SU-DHL-6 (cell line): ENCODE measurements at regions not wholly inside any gene's neighbourhood (a gene's known extent, or its start where the extent isn't known, plus 50 kb on each side); places are given as distances from the start of the nearest gene placed in this dataset.

Experiments
- H2AFZ ChIP-seq: fragments of 200-600 bp; sonication (generic); 2 replicates; pipeline ENCODE4 v1.6.1; 2014; ENCODE audit warnings: low read depth, mild to moderate bottlenecking, moderate library complexity, mixed read lengths, antibody characterized with exemption, low read length; ENCODE audit not compliant: severe bottlenecking
- H3F3A ChIP-seq: fragments of 200-600 bp; shearing (Covaris generic); 2 replicates; pipeline ENCODE4 v1.6.0; 2016; ENCODE audit warnings: antibody characterized with exemption, mild to moderate bottlenecking; ENCODE audit not compliant: insufficient read depth
- H3K27ac ChIP-seq: fragments of 200-600 bp; sonication (generic); 2 replicates; pipeline ENCODE4 v1.5.1; 2016; ENCODE audit warnings: low read depth, mild to moderate bottlenecking, low read length, moderate library complexity, mixed read lengths
- H3K27me3 ChIP-seq: fragments of 200-600 bp; sonication (generic), shearing (Covaris generic); 2 replicates; pipeline ENCODE4 v1.6.0; 2014; ENCODE audit warnings: mild to moderate bottlenecking, low read length
- H3K36me3 ChIP-seq: fragments of 200-600 bp; sonication (generic); 2 replicates; pipeline ENCODE4 v1.6.1; 2014; ENCODE audit warnings: mild to moderate bottlenecking, low read length, mixed read lengths
- H3K4me2 ChIP-seq: fragments of 300-600, 200-600 bp; shearing (Covaris generic), sonication (generic); 2 replicates; pipeline ENCODE4 v1.6.0; 2014; ENCODE audit warnings: low read length, low read depth, mild to moderate bottlenecking; ENCODE audit not compliant: poor library complexity, severe bottlenecking
- H3K4me3 ChIP-seq: fragments of 200-600 bp; sonication (generic); 2 replicates; pipeline ENCODE4 v1.5.1; 2014; ENCODE audit warnings: antibody characterized with exemption, low read length, mild to moderate bottlenecking, mixed read lengths; ENCODE audit not compliant: insufficient read depth, poor library complexity, severe bottlenecking
- H3K79me2 ChIP-seq: fragments of 200-600 bp; sonication (generic); 2 replicates; pipeline ENCODE4 v1.6.1; 2014; ENCODE audit warnings: mild to moderate bottlenecking, low read length, moderate library complexity; ENCODE audit not compliant: insufficient read depth
- H3K9ac ChIP-seq: fragments of 200-600 bp; sonication (generic); 2 replicates; pipeline ENCODE4 v1.7.0; 2014; ENCODE audit warnings: mild to moderate bottlenecking, low read length
- H3K9me2 ChIP-seq: fragments of 200-600 bp; sonication (generic); replicated peaks from 2 replicates; pipeline ENCODE4 v1.6.1; 2014; ENCODE audit warnings: low read length; ENCODE audit not compliant: insufficient read depth
- H3K9me3 ChIP-seq: fragments of 200-600 bp; sonication (generic); 2 replicates; pipeline ENCODE4 v1.6.1; 2014; ENCODE audit warnings: low read length, mixed read lengths; ENCODE audit not compliant: insufficient read depth
- H4K20me1 ChIP-seq: fragments of 200-600 bp; sonication (generic); 2 replicates; pipeline ENCODE4 v1.6.1; 2014; ENCODE audit warnings: low read depth, mild to moderate bottlenecking, antibody characterized with exemption, low read length, moderate library complexity, mixed read lengths
- EZH2phosphoT487 ChIP-seq: fragments of 200-600 bp; sonication (generic), shearing (Covaris generic); conservative IDR thresholded peaks from 2 replicates; pipeline ENCODE4 v1.6.1; 2018; ENCODE audit warnings: mild to moderate bottlenecking, antibody characterized with exemption, low read length, moderate library complexity, mixed read lengths
- TF ChIP-seq, protein P1 (sequence below): fragments of 200-600 bp; sonication (generic); IDR thresholded peaks from one replicate; pipeline ENCODE4 v1.5.1; 2017; ENCODE audit warnings: antibody characterized with exemption, mild to moderate bottlenecking, low read length, moderate library complexity; ENCODE audit not compliant: insufficient read depth, poor library complexity, severe bottlenecking

DNA sequence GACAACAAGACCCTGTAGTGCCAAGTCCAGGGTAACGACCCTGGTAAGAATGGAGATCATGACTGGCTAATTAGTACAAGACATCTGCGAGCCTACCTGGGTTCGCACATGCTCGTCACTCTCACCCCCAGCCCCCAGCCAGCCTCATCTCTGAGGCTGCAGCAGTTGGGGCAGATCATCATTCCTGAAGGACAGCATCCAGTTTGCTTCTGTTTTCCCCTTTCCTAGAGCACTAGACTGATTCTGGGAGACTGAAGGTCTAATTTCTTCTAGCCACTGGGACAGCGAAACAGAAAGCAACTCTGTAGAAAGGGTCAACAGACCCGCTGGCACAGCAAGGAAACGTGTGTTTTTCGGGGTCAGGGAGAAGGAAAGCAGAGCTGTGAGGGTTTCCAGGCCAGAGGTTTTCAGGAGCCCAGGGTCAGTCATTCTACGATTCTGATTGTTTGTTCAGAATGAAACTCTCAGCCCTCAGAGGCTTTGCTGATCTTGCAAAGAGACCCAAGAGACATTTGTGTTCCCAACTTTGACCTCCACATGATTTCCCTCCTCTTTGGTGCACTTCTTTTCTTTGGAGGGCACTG lies 343.1 kb upstream of the NOCT start:
- Histone ChIP-seq H3F3A (no peaks in the 10 kb centered on the region), H3K9me3 (no peaks in the 10 kb centered on the region), H3K36me3 (no peaks in the 10 kb centered on the region), H3K27me3 (no peaks in the 10 kb centered on the region), H2AFZ (no peak overlapping the region), H3K4me3 (no peak overlapping the region), H3K4me2 (no peak overlapping the region), H3K79me2 (no peaks in the 10 kb centered on the region), H4K20me1 (no peaks in the 10 kb centered on the region), H3K27ac (no peak overlapping the region), H3K9ac (no peak overlapping the region), H3K9me2 (no peaks in the 10 kb centered on the region)
- TF ChIP-seq, protein P1, sequence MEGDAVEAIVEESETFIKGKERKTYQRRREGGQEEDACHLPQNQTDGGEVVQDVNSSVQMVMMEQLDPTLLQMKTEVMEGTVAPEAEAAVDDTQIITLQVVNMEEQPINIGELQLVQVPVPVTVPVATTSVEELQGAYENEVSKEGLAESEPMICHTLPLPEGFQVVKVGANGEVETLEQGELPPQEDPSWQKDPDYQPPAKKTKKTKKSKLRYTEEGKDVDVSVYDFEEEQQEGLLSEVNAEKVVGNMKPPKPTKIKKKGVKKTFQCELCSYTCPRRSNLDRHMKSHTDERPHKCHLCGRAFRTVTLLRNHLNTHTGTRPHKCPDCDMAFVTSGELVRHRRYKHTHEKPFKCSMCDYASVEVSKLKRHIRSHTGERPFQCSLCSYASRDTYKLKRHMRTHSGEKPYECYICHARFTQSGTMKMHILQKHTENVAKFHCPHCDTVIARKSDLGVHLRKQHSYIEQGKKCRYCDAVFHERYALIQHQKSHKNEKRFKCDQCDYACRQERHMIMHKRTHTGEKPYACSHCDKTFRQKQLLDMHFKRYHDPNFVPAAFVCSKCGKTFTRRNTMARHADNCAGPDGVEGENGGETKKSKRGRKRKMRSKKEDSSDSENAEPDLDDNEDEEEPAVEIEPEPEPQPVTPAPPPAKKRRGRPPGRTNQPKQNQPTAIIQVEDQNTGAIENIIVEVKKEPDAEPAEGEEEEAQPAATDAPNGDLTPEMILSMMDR, result no peak
- TF ChIP-seq EZH2phosphoT487, result no peak

DNA sequence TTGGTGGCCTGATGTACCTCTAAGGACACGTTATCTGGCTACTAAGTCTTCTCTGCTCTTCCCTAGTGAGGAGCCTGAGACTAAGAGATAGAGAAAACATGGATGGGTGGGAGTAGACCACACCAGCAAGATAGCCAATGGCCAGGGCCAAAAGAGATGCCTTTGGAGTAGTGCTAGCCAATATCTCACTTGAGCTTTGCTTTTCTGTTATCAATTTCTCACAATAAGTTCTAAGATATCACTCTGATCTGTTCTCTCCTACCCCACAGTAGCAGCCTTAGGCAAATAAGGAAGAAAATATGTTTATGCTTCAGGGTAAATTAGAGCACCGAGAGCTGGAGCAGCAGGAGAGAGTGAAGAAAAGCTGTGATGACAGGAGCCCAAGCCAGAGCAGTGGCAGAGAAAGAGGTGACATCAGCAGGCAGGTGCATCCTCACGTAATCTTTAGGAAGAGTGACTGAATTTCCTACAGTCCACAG lies 343.9 kb upstream of the NOCT start:
- H4K20me1 ChIP-seq, result no peaks in the 10 kb centered on the region
- H3F3A ChIP-seq, result no peaks in the 10 kb centered on the region
- TF ChIP-seq, protein P1, result no peak
- TF ChIP-seq EZH2phosphoT487, result no peak
- no peak overlapping the region for H3K4me2 ChIP-seq
- no peaks in the 10 kb centered on the region for H3K9me2 ChIP-seq
- no peak overlapping the region for H3K27ac ChIP-seq
- H2AFZ ChIP-seq, result no peak overlapping the region
- no peaks in the 10 kb centered on the region for H3K9me3 ChIP-seq
- no peak overlapping the region for H3K4me3 ChIP-seq
- H3K79me2 ChIP-seq, result no peaks in the 10 kb centered on the region
- no peaks in the 10 kb centered on the region for H3K27me3 ChIP-seq
- H3K36me3 ChIP-seq, result no peaks in the 10 kb centered on the region
- H3K9ac ChIP-seq, result no peak overlapping the region

DNA sequence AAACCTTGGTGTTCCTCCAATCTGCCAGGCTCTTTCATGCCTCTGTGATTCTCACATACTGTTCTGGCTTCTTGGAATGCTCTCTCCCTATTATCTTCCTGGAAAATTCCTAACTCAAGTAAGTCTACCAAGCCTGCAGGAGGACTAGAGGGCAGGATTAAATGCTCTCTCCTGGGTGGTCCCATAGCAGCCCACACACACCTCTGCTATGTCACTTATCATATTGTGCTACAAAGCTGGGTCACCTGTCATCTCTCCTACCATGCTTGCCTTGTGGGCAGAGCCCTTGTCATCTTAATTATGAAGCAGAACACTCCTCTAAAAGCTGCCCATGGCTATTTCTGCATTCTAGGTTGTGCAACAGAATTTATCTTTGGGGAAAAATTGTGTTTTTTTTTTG lies 344.5 kb upstream of the NOCT start:
- Histone ChIP-seq H3K79me2 (no peaks in the 10 kb centered on the region), H3K9me3 (no peaks in the 10 kb centered on the region), H3K9ac (no peak overlapping the region), H3K27me3 (no peaks in the 10 kb centered on the region), H4K20me1 (no peaks in the 10 kb centered on the region), H2AFZ (no peak overlapping the region), H3F3A (no peaks in the 10 kb centered on the region), H3K4me3 (no peak overlapping the region), H3K27ac (no peak overlapping the region), H3K4me2 (no peak overlapping the region), H3K36me3 (no peaks in the 10 kb centered on the region), H3K9me2 (no peaks in the 10 kb centered on the region)
- TF ChIP-seq, protein P1, result no peak
- no peak for TF ChIP-seq EZH2phosphoT487
